22Rv1 (cell line): ENCODE measurements at regions not wholly inside any gene's neighbourhood (a gene's known extent, or its start where the extent isn't known, plus 50 kb on each side); places are given as distances from the start of the nearest gene placed in this dataset.

Source experiments
- ZFX ChIP-seq: fragments of 450-650 bp; IDR thresholded peaks from 2 replicates; pipeline ENCODE4 v1.6.1; 2017; ENCODE audit warnings: antibody characterized with exemption, borderline replicate concordance
- TF ChIP-seq, protein P1 (sequence below): fragments of 450-650 bp; IDR thresholded peaks from 2 replicates; pipeline ENCODE4 v1.5.1; 2017; ENCODE audit warnings: mild to moderate bottlenecking

DNA sequence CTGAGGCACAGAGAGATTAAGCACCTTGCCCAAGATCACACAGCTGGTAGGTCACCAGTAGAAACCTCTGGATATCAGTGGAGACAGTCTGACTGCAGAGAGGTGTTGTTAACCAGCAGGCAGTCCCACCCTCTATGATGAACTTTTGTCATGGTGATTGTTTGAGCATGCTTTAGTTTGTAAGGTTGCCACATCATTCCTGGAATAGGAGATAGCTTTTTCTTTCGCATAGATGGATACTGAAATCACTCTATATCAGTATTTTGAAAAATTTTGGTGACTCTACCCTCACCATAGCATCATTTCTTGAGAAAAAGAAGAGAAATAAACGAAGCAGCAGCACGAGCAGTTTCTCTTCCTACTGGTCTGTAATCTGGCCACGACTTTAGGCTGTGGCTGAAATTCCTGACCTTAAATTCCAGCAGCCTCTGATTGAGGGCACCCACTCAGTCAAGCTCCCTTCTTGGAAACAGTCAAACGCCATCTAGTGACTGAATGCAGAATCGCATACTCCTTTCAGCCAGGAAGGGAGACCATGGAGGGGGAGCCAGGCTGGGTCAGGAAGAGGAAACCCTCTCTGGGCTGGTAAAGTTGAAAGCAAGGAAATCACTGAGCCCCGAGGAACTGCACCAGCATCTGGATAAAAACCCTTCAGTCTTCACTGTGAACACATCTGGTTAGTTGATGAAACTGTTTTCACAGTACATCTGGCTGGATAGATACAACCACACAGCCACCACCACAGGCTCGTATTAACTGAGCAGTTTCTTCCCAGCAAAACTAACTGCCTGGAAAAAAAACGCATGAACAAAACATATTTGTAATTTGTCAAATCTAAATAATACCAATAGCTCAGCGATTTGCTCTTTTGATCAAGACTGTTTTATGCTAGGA is 108.5 kb upstream of the XYLT1 start:
- TF ChIP-seq, protein P1, sequence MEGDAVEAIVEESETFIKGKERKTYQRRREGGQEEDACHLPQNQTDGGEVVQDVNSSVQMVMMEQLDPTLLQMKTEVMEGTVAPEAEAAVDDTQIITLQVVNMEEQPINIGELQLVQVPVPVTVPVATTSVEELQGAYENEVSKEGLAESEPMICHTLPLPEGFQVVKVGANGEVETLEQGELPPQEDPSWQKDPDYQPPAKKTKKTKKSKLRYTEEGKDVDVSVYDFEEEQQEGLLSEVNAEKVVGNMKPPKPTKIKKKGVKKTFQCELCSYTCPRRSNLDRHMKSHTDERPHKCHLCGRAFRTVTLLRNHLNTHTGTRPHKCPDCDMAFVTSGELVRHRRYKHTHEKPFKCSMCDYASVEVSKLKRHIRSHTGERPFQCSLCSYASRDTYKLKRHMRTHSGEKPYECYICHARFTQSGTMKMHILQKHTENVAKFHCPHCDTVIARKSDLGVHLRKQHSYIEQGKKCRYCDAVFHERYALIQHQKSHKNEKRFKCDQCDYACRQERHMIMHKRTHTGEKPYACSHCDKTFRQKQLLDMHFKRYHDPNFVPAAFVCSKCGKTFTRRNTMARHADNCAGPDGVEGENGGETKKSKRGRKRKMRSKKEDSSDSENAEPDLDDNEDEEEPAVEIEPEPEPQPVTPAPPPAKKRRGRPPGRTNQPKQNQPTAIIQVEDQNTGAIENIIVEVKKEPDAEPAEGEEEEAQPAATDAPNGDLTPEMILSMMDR: peak; percentile 81
- TF ChIP-seq ZFX: no peak
